Endodermal cell (in vitro differentiated cells): ENCODE measurements at regions not wholly inside any gene's neighbourhood (a gene's known extent, or its start where the extent isn't known, plus 50 kb on each side); places are given as distances from the start of the nearest gene placed in this dataset.
A peak's percentile ranks its signal among the peaks of the same experiment; 100 is the strongest.

Experiments
- DNase-seq: peaks from one replicate; pipeline ENCODE4 v3.0.0-alpha.2; 2017
- H3K27ac ChIP-seq: 2 replicates; pipeline ENCODE4 v1.5.1; 2013; ENCODE audit warnings: mild to moderate bottlenecking, low read depth, low read length, moderate library complexity
- H3K27me3 ChIP-seq: 2 replicates; pipeline ENCODE4 v1.6.1; 2013; ENCODE audit warnings: mild to moderate bottlenecking, low read length, moderate library complexity; ENCODE audit not compliant: insufficient read depth, control insufficient read depth, poor library complexity, severe bottlenecking
- H3K36me3 ChIP-seq: 2 replicates; pipeline ENCODE4 v1.7.0; 2013; ENCODE audit warnings: mild to moderate bottlenecking, low read length, moderate library complexity; ENCODE audit not compliant: control insufficient read depth, insufficient read depth
- H3K4me1 ChIP-seq: one replicate; pipeline ENCODE4 v1.7.0; 2013; ENCODE audit warnings: low read length; ENCODE audit not compliant: control insufficient read depth, insufficient read depth
- H3K4me3 ChIP-seq: 2 replicates; pipeline ENCODE4 v1.5.1; 2013; ENCODE audit warnings: mild to moderate bottlenecking, low read length, moderate library complexity
- H3K9ac ChIP-seq: 2 replicates; pipeline ENCODE4 v1.6.1; 2013; ENCODE audit warnings: mild to moderate bottlenecking, low read length, moderate library complexity; ENCODE audit not compliant: poor library complexity, severe bottlenecking; ENCODE audit errors: extremely low read depth
- H3K9me3 ChIP-seq: 2 replicates; pipeline ENCODE4 v1.6.1; 2013; ENCODE audit warnings: mild to moderate bottlenecking, low read length, moderate library complexity; ENCODE audit not compliant: control insufficient read depth
- H3K27ac Mint-ChIP-seq: 2 replicates; pipeline ENCODE4 v1.8.0; 2020; ENCODE audit warnings: mixed read lengths
- H3K27me3 Mint-ChIP-seq: 2 replicates; pipeline ENCODE4 v1.8.0; 2021; ENCODE audit warnings: mild to moderate bottlenecking, mixed read lengths; ENCODE audit not compliant: insufficient read depth
- H3K36me3 Mint-ChIP-seq: 2 replicates; pipeline ENCODE4 v1.8.0; 2020; ENCODE audit warnings: low read depth, mixed read lengths
- H3K4me1 Mint-ChIP-seq: 2 replicates; pipeline ENCODE4 v1.8.0; 2020; ENCODE audit warnings: mixed read lengths
- H3K4me3 Mint-ChIP-seq: 2 replicates; pipeline ENCODE4 v1.8.0; 2020; ENCODE audit warnings: mild to moderate bottlenecking, moderate library complexity, mixed read lengths
- H3K9me3 Mint-ChIP-seq: 2 replicates; pipeline ENCODE4 v1.8.0; 2020; ENCODE audit warnings: mild to moderate bottlenecking, mixed read lengths
- WGBS, 2 experiments: methylation state at CpG; one replicate each; pipeline versions ENCODE4 v1.1.5 to v1.1.7; 2013; ENCODE audit warnings: missing lambda C conversion rate in 2 of 2, mixed read lengths in 1 of 2; ENCODE audit not compliant: insufficient coverage in 1 of 2, insufficient read length in 1 of 2; 5-methylcytosine and 5-hydroxymethylcytosine counted together
- TF ChIP-seq, protein P1 (sequence below): fragments of 200-600 bp; sonication (generic); conservative IDR thresholded peaks from 2 replicates; pipeline ENCODE4 v1.5.0; 2021; ENCODE audit warnings: antibody characterized with exemption, mild to moderate bottlenecking

DNA sequence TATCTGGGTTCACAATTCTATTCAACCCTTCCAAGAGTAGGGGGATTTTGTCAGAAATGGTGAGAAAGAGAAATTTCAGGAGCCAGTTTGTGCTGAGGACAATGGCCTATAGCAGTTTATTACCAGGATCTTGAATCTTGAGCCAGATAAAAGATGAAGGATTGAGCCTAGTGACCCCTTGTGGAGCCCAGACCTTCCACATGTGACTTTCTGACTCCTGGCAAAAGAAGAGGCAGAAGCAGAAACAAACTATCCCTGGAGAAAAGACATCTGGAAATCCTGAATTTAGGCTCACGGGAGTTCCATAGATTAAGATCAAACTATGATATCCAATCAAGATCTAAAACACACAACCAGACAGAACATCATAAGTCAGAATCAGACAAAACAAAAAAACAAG lies 60.9 kb upstream of the CHRM2 start:
- Histone ChIP-seq H3K9me3 (no peaks in the 10 kb centered on the region), H3K36me3 (no peaks in the 10 kb centered on the region), H3K4me3 (no peak overlapping the region), H3K4me1 (no peaks in the 10 kb centered on the region), H3K27me3 (no peaks in the 10 kb centered on the region), H3K27ac (no peak overlapping the region), H3K9ac (no peak overlapping the region)
- Mint-ChIP-seq H3K36me3 (no peaks in the 10 kb centered on the region), H3K4me3 (no peak overlapping the region), H3K27ac (no peak overlapping the region), H3K27me3 (no peaks in the 10 kb centered on the region), H3K4me1 (no peaks in the 10 kb centered on the region), H3K9me3 (no peaks in the 10 kb centered on the region)
- DNase-seq = peak; percentile 52
- 80% methylated on average over 1 of the region's 1 CpG; no CpG with 5 or more reads in 1 of the 2 experiments for WGBS, 2 experiments
- TF ChIP-seq, protein P1, sequence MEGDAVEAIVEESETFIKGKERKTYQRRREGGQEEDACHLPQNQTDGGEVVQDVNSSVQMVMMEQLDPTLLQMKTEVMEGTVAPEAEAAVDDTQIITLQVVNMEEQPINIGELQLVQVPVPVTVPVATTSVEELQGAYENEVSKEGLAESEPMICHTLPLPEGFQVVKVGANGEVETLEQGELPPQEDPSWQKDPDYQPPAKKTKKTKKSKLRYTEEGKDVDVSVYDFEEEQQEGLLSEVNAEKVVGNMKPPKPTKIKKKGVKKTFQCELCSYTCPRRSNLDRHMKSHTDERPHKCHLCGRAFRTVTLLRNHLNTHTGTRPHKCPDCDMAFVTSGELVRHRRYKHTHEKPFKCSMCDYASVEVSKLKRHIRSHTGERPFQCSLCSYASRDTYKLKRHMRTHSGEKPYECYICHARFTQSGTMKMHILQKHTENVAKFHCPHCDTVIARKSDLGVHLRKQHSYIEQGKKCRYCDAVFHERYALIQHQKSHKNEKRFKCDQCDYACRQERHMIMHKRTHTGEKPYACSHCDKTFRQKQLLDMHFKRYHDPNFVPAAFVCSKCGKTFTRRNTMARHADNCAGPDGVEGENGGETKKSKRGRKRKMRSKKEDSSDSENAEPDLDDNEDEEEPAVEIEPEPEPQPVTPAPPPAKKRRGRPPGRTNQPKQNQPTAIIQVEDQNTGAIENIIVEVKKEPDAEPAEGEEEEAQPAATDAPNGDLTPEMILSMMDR = peak; percentile 71

DNA sequence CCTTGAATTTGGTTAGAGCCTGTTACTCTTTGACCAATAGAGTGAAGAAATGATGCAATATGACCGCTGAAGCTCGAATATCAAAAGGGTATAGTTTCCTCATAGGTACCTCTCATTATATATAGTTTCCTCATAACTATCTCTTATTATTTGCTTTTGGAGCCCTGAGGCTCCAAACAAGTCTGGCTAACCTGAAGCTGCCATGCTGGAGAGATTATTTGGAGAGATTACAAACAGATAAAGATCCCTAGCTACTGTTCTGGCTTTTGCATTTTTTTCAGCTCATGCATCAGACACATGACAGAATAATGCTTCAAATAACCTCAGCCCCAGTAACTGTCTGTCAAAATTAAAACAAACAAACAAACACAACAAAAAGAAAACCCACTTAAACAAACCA lies 65.4 kb upstream of the CHRM2 start:
- Histone ChIP-seq H3K27ac (no peak overlapping the region), H3K36me3 (no peaks in the 10 kb centered on the region), H3K4me3 (no peak overlapping the region), H3K4me1 (no peaks in the 10 kb centered on the region), H3K27me3 (no peaks in the 10 kb centered on the region), H3K9me3 (no peaks in the 10 kb centered on the region), H3K9ac (no peak overlapping the region)
- no peak overlapping the region for H3K4me3 Mint-ChIP-seq
- no peak overlapping the region for H3K27ac Mint-ChIP-seq
- no peaks in the 10 kb centered on the region for H3K27me3 Mint-ChIP-seq
- WGBS, 2 experiments = 79% methylated on average over 2 of the region's 2 CpGs; no CpG with 5 or more reads in 1 of the 2 experiments
- no peaks in the 10 kb centered on the region for H3K4me1 Mint-ChIP-seq
- H3K36me3 Mint-ChIP-seq = no peaks in the 10 kb centered on the region
- no peak for DNase-seq
- H3K9me3 Mint-ChIP-seq = no peaks in the 10 kb centered on the region
- TF ChIP-seq, protein P1 = no peak

DNA sequence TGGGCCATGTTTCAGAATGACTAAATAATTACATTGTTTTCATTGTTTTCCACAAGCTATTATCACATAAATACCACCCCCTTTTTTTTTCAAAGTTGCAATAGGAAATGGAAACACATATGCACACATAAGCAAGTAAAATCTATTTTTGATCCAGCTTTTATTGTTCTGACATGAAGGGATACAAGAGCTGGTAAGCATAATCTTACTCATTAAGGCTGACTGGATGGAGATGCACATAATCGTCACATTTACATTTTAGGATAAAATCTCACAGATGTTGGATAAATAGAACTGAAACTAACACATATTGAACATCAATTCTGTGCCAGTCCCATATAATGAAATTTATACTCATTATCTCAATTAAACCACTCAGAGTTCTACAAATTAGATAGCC lies 84.5 kb upstream of the CHRM2 start:
- Histone ChIP-seq H3K4me1 (no peaks in the 10 kb centered on the region), H3K9ac (no peak overlapping the region), H3K36me3 (no peaks in the 10 kb centered on the region), H3K27me3 (no peaks in the 10 kb centered on the region), H3K4me3 (no peak overlapping the region), H3K9me3 (no peaks in the 10 kb centered on the region), H3K27ac (no peak overlapping the region)
- Mint-ChIP-seq H3K9me3 (no peaks in the 10 kb centered on the region), H3K27ac (no peak overlapping the region), H3K4me3 (no peak overlapping the region), H3K27me3 (no peaks in the 10 kb centered on the region), H3K36me3 (no peaks in the 10 kb centered on the region), H3K4me1 (no peaks in the 10 kb centered on the region)
- 86% methylated on average over 1 of the region's 1 CpG; no CpG with 5 or more reads in 1 of the 2 experiments for WGBS, 2 experiments
- DNase-seq = no peak
- TF ChIP-seq, protein P1 = no peak
